ENCODE measurements at regions not wholly inside any gene's neighbourhood (a gene's known extent, or its start where the extent isn't known, plus 50 kb on each side); places are given as distances from the start of the nearest gene placed in this dataset.

DNA sequence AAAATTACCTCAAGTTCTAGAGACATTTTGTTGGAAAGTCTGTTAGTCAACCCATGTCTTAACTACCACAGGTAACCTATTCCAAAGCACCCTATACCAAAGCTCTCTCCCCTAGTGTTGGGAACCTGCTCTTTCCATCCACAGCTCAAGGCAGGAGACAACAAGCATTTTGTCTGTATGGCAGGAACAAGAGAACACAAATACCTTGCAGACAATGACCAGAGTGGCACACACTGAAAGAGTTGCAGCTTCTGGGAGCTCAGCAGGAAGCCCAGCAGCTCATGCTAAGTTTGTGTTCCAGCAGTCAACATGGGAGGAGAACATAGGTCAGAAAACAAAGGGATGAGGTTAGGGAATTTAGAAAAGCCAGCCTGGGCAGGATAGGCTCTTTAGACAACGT lies 300.8 kb downstream of the HHIPL2 start:
- Histone ChIP-seq H3K27ac (no peak overlapping the region), H3K9me3 (replicated peaks) (no peaks in the 10 kb centered on the region), H3K27me3 (replicated peaks) (no peaks in the 10 kb centered on the region), H3K4me3 (no peak overlapping the region), H3K36me3 (no peaks in the 10 kb centered on the region), H3K4me1 (replicated peaks) (0 out of 2 replicates have a peak, but pooled peaks cover 3% of the 10 kb centered on the region)
- no peak for DNase-seq (ENCODE audit: low read depth in 1 of 2, low spot score in 2 of 2)

DNA sequence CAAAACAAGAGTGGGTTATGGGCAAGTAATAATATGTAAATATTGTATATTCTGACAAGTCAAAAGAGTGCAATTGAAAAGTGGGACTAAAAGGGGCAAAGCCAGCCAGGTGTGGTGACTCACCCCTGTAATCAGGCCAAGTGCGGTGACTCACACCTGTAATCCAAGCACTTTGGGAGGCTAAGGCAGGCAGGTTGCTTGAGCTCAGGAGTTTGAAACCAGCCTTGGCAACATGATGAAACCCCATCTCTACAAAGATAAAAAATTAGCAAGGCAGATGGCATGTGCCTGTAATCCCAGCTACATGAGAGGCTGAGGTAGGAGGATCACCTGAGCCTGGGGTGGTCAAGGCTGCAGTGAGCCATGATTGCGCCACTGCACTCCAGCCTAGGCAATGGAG lies 304.0 kb downstream of the HHIPL2 start:
- no peaks in the 10 kb centered on the region for H3K27me3 ChIP-seq (replicated peaks)
- H3K4me1 ChIP-seq (replicated peaks): no peaks in the 10 kb centered on the region
- DNase-seq (ENCODE audit: low read depth in 1 of 2, low spot score in 2 of 2): no peak
- H3K36me3 ChIP-seq: no peaks in the 10 kb centered on the region
- no peak overlapping the region for H3K4me3 ChIP-seq
- H3K9me3 ChIP-seq (replicated peaks): no peaks in the 10 kb centered on the region
- H3K27ac ChIP-seq: no peak overlapping the region

DNA sequence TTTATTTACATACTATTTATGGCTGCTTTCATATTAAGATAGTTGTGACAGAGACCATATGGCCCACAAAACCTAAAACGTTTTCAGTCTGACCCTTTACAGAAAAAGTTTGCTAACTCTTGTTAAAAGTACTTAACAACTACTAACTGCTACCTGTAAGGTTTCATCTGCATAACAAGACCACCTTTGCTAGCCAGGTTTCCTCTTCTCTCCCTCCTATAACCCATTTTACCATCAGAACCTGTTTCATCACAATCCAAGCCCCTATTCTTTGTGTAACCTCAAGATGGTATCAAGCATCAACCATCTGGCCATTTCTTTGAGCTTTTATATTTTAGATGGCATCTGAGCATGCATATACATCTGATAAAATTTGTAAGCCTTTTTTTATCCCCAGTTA lies 305.4 kb downstream of the HHIPL2 start:
- H3K4me3 ChIP-seq: no peak overlapping the region
- no peaks in the 10 kb centered on the region for H3K27me3 ChIP-seq (replicated peaks)
- H3K9me3 ChIP-seq (replicated peaks): no peaks in the 10 kb centered on the region
- H3K27ac ChIP-seq: no peak overlapping the region
- DNase-seq (ENCODE audit: low read depth in 1 of 2, low spot score in 2 of 2): no peak
- H3K36me3 ChIP-seq: no peaks in the 10 kb centered on the region
- H3K4me1 ChIP-seq (replicated peaks): no peaks in the 10 kb centered on the region

DNA sequence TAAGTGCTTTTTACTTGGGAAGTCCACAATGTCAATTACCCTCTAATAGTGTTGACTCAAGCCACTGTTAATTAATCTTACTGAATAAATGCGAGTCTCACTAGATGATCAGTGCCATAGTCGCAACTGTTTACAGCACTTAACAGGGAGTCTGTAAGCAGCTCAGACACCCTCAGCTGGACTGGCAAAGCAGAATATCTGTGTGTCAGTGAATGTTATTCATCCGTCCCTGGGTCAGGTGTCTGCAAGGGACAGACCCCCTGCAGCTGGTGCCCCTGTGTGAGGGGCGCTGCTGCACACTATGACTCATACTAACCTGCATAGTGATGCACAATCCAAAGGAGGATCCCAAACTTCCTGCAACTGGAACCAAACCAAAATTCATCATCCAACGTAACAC lies 306.5 kb downstream of the HHIPL2 start:
- Histone ChIP-seq H3K27ac (no peak overlapping the region), H3K36me3 (no peaks in the 10 kb centered on the region), H3K27me3 (replicated peaks) (no peaks in the 10 kb centered on the region), H3K4me1 (replicated peaks) (no peaks in the 10 kb centered on the region), H3K4me3 (no peak overlapping the region), H3K9me3 (replicated peaks) (no peaks in the 10 kb centered on the region)
- DNase-seq (ENCODE audit: low read depth in 1 of 2, low spot score in 2 of 2): no peak

DNA sequence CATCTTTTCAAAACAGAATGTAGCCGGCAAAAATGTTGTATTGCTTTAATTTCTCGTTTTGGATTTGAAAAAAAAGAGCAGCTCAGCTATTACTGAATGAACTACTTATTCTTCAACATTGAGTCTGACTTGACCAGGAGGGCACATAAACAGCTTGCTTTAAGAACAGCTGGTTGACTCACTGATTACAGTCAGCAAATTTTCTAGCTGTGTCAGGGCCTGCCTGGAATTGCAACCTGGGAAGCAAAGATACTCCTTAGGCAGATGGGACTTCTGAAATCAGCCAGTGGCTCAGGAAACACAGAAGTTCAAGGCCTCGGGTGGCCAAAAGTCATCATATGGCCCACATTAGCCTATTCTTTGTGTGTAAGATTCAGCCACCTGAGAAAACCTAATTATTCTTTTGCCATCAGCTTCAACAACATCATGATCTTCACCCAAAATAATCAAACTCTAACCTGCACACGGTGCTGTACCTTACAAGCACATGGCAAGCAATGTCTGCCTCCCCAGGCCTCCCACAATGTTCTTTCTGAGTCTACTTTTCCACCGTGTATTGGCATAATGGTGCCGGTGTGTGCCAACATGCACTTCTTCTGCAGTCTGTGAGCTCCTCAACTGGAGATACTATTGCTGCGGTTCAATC lies 307.2 kb downstream of the HHIPL2 start:
- no peak for DNase-seq (ENCODE audit: low read depth in 1 of 2, low spot score in 2 of 2)
- no peak overlapping the region for H3K27ac ChIP-seq
- H3K4me1 ChIP-seq (replicated peaks): no peaks in the 10 kb centered on the region
- H3K9me3 ChIP-seq (replicated peaks): no peaks in the 10 kb centered on the region
- no peaks in the 10 kb centered on the region for H3K36me3 ChIP-seq
- no peaks in the 10 kb centered on the region for H3K27me3 ChIP-seq (replicated peaks)
- H3K4me3 ChIP-seq: no peak overlapping the region

DNA sequence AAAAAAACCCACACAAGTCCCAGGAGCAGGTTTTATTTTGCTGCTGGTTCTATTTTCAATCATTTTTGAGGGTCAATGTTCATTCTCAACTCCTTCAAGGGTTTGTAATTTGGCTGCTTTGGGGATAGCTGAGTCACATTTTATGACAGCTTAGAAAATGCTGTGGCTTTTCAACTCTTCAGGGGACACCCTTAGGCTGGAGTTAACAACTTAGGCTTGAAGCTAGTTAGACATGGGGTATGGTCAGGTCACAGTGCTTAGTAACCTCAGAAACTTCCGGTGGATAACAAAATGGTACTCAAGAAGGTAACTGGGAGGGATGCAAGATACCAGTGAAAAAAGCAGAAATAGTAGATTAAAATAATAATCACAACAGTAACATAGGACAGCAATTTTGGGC lies 308.8 kb downstream of the HHIPL2 start:
- Histone ChIP-seq H3K36me3 (no peaks in the 10 kb centered on the region), H3K4me3 (no peak overlapping the region), H3K4me1 (replicated peaks) (no peaks in the 10 kb centered on the region), H3K27me3 (replicated peaks) (no peaks in the 10 kb centered on the region), H3K27ac (no peak overlapping the region), H3K9me3 (replicated peaks) (no peaks in the 10 kb centered on the region)
- DNase-seq (ENCODE audit: low read depth in 1 of 2, low spot score in 2 of 2): no peak

DNA sequence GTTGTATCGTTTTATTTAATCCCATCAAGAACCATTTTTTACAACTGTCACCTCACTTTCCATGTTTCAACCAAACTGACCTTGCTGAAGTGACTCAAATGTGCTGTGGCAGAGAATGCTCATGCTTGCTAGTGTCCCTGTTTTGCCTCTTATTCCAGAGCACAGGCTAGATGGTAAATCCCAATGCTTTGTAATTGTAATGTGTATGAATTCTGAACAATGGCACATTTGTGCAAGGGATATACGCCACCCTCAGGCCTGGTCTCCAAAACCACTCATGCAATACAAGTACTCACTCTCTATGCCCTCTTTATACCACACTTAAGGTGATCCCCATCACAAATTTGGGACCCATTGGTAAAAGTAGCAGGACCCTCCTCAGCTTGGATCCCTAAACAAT lies 313.6 kb downstream of the HHIPL2 start:
- no peak for DNase-seq (ENCODE audit: low read depth in 1 of 2, low spot score in 2 of 2)
- no peaks in the 10 kb centered on the region for H3K36me3 ChIP-seq

DNA sequence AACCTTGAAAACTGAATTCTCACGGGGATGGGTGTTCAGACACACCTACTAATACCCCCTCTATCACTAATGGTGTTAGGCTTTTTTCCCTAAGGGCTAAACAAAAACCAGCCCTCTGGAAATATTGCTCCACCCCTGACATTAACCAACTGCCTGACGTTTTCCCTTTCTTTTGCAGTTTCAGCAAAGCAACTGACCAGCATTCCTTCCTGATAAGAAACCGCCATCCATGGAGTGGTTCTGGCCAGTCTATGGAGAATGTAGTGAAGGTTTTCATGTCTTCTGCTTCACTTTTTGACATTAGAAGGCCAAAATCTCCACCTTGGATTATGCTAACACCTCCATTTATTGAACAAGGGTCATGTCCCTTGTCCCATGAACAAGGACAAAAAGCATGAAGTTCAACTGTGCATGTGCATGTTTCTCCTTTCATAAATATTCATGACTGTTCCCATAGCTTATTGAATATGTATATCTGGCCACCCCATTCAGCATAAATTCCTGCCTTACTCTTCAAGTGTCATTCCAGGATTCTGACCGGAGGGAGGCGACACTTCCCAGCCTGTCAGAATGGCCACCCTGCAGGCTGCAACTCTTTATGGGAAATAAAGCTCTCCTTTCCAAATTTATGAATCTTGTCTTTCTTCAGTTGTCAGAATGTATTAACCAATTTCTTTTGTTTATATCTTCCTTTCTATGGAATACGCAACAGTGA lies 314.3 kb downstream of the HHIPL2 start:
- no peaks in the 10 kb centered on the region for H3K27me3 ChIP-seq (replicated peaks)
- no peak for DNase-seq (ENCODE audit: low read depth in 1 of 2, low spot score in 2 of 2)
- no peak overlapping the region for H3K27ac ChIP-seq
- H3K4me3 ChIP-seq: no peak overlapping the region
- H3K4me1 ChIP-seq (replicated peaks): no peaks in the 10 kb centered on the region
- peaks cover 2% of the 10 kb centered on the region; the same call in 1 of the 2 replicates for H3K9me3 ChIP-seq (replicated peaks)
- no peaks in the 10 kb centered on the region for H3K36me3 ChIP-seq

More for the DNA sequence above, 313.6 kb downstream of the HHIPL2 start:
- no peak overlapping the region for H3K4me3 ChIP-seq
- H3K27ac ChIP-seq: no peak overlapping the region
- H3K4me1 ChIP-seq (replicated peaks): no peaks in the 10 kb centered on the region
- no peaks in the 10 kb centered on the region for H3K9me3 ChIP-seq (replicated peaks)
- no peaks in the 10 kb centered on the region for H3K27me3 ChIP-seq (replicated peaks)

DNA sequence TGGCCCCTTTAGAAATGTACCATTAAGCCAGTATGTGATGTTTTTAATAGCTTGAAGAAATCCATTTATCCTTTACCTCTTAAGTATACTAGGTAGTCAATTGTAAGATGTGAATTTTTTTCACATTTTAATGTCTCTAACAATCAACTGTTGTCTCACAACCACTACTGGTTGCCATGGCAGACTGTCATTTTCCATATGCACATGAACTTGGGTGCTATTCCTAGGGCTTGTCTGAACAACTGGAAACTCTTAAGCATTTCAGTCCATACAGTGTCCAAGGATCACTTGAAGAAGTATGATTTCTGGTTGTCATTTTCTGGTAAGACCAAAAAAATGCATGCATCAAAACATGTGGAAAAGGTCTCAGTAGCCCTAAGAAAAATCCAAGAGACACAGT lies 315.1 kb downstream of the HHIPL2 start:
- Histone ChIP-seq H3K27ac (no peak overlapping the region), H3K9me3 (replicated peaks) (peaks cover 2% of the 10 kb centered on the region; the same call in 1 of the 2 replicates), H3K27me3 (replicated peaks) (no peaks in the 10 kb centered on the region)

DNA sequence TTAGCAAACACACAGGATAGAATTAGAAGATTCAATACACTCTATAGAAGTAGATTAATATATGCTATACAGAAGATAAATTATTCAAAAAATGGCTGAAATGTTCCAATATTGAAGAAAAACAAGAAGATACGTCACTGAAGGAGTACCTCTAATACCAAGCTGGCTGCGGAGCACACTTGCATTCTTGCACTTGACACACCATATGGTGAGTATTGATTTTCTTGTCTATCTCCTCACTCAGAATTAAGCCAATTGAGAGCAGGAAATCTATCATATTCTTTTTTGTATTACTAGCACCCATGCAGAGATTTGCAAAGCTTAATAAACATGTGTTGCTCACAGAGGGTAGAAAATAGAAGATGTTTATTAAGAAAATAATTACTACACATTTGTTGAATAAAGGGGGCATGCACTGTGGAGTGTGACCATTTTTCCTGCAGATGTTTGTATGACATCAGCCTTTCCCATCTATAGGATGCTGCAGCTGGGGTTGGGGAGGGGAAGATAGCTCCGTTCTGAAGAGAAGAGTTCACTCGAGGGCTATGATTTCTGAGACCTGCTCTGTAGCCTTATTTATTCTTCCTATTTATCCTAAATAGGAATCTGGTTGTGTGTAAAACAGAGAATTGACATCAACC lies 318.1 kb downstream of the HHIPL2 start:
- Histone ChIP-seq H3K27ac (no peak overlapping the region), H3K9me3 (replicated peaks) (peaks cover 2% of the 10 kb centered on the region), H3K4me3 (no peak overlapping the region), H3K27me3 (replicated peaks) (no peaks in the 10 kb centered on the region), H3K36me3 (no peaks in the 10 kb centered on the region), H3K4me1 (replicated peaks) (no peaks in the 10 kb centered on the region)
- DNase-seq (ENCODE audit: low read depth in 1 of 2, low spot score in 2 of 2): no peak

More for the DNA sequence above, 315.1 kb downstream of the HHIPL2 start:
- no peaks in the 10 kb centered on the region for H3K36me3 ChIP-seq
- H3K4me3 ChIP-seq: no peak overlapping the region
- no peak for DNase-seq (ENCODE audit: low read depth in 1 of 2, low spot score in 2 of 2)
- H3K4me1 ChIP-seq (replicated peaks): no peaks in the 10 kb centered on the region

DNA sequence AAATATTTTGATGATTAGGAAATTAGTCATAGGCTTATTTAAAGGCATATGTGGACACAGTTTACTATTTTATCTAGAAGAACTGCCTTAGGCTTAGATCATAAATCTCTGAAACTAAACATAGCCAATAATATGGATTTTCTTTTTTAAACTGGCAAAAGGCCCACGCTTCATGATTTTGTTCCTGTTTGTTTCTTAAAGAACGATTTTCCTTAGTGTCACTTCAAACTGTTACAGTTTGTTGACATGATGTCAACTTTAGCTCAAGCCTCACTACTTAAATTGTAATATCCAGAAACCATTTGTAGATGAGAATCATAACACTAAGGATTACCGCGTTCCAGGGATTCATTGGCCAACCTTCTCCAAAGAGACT lies 322.6 kb downstream of the HHIPL2 start:
- Histone ChIP-seq H3K27me3 (replicated peaks) (no peaks in the 10 kb centered on the region), H3K27ac (no peak overlapping the region), H3K36me3 (no peaks in the 10 kb centered on the region), H3K4me3 (no peak overlapping the region), H3K9me3 (replicated peaks) (peaks cover 2% of the 10 kb centered on the region), H3K4me1 (replicated peaks) (peaks cover 11% of the 10 kb centered on the region)
- no peak for DNase-seq (ENCODE audit: low read depth in 1 of 2, low spot score in 2 of 2)

DNA sequence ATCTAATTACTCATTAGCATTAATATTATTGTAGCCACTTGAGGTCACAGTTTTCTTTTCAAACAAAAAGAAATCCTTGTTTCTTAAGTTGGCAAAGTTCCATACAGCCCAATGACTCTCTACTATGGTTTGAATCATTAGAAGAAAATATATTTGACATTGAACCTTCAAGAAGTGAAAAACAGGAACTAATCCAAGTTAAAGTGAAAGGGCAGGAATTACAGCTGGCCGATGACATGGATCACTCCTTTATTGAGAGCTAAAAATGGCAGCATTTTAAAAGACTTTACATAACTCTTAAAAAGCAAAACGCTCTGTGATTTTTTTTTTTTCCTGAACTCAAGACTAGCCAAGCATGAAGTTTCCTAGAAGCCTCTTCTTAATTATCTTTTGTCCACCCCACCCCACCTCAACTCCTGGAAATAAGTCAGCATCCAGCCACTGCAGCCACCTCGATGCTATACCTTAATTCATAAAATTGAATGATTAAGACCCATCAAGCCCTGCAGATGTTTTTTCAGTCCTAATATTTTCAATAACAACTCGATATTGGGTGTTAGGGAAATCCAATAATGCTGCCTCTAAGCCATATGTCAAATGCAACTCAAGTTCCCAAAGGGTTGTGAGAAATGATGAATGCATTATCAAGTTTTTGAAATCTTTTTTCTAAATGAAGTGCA lies 323.1 kb downstream of the HHIPL2 start:
- Histone ChIP-seq H3K4me3 (no peak overlapping the region), H3K27me3 (replicated peaks) (no peaks in the 10 kb centered on the region), H3K36me3 (no peaks in the 10 kb centered on the region), H3K4me1 (replicated peaks) (peaks cover 11% of the 10 kb centered on the region), H3K9me3 (replicated peaks) (peaks cover 2% of the 10 kb centered on the region), H3K27ac (no peak overlapping the region)
- no peak for DNase-seq (ENCODE audit: low read depth in 1 of 2, low spot score in 2 of 2)

DNA sequence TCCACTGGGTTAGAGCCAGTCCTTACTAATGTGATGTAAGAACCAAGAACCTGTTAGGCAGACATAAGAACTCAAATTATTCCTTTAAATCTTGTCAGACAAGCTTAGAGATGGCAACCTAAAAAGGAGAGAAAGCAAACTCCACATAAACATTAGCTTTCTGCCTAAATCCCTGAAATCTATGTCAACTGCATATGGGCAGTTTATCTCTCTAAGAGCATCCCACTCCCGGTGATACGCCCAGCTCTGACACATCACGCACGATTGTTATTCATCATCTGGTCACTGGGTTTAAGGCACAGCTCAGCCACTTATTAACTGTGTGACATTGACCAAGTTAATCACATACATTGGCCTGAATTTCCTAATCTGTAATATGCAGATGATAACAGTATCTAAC lies 323.7 kb downstream of the HHIPL2 start:
- no peak overlapping the region for H3K27ac ChIP-seq
- DNase-seq (ENCODE audit: low read depth in 1 of 2, low spot score in 2 of 2): no peak

DNA sequence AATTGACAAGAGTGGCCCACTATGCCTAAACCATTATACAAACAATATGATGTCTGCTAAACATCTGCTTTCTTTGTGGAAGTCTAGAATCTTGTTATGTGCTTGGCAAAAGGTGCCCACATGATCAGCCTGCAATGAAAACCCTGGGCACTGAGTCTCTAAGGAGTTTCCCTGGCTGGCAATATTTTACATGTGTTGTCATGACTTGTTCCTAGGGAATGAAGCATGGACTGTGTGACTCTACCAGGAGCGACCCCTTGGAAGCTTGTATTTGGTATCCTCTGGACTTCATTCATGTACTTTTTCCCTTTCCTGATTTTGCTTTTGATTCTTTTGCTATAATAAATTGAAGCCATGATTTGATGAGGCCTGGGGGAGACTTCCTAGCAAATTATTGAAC lies 324.9 kb downstream of the HHIPL2 start:
- no peaks in the 10 kb centered on the region for H3K36me3 ChIP-seq
- no peak overlapping the region for H3K27ac ChIP-seq
- H3K4me3 ChIP-seq: no peak overlapping the region
- H3K4me1 ChIP-seq (replicated peaks): peaks cover 11% of the 10 kb centered on the region
- no peaks in the 10 kb centered on the region for H3K27me3 ChIP-seq (replicated peaks)
- DNase-seq (ENCODE audit: low read depth in 1 of 2, low spot score in 2 of 2): no peak
- H3K9me3 ChIP-seq (replicated peaks): no peaks in the 10 kb centered on the region; the same call in 1 of the 2 replicates

More for the DNA sequence above, 323.7 kb downstream of the HHIPL2 start:
- Histone ChIP-seq H3K4me3 (no peak overlapping the region), H3K4me1 (replicated peaks) (peaks cover 11% of the 10 kb centered on the region), H3K36me3 (no peaks in the 10 kb centered on the region), H3K27me3 (replicated peaks) (no peaks in the 10 kb centered on the region), H3K9me3 (replicated peaks) (peaks cover 2% of the 10 kb centered on the region)
